ENCODE measurements at regions not wholly inside any gene's neighbourhood (a gene's known extent, or its start where the extent isn't known, plus 50 kb on each side); places are given as distances from the start of the nearest gene placed in this dataset.

GRCh38 chrX:25941559-25942250 is 196.4 kb upstream of the MAGEB18 start:
- Histone ChIP-seq H3K36me3 (ENCODE audit: insufficient read depth, low read length) (no peaks in the 10 kb centered on the region), H3K9me3 (ENCODE audit: low read depth, low read length) (no peaks in the 10 kb centered on the region), H3K27ac (no peak overlapping the region), H3K9ac (ENCODE audit: insufficient read length) (no peak overlapping the region), H3K4me3 (no peak overlapping the region)
- DNase-seq (ENCODE audit: low read depth, low spot score) = no peak
- TF ChIP-seq FOXP2 (optimal IDR thresholded peaks at IDR 0.05; ENCODE audit: control extremely low read depth, extremely low read length, insufficient read depth) (no peak), EZH2 (IDR thresholded peaks at IDR 0.05) (no peak), POLR2AphosphoS5 (IDR thresholded peaks at IDR 0.05; ENCODE audit: borderline replicate concordance, low read depth, low read length) (no peak)

- Histone ChIP-seq H3K27ac (no peak overlapping the region), H3K9ac (ENCODE audit: insufficient read length) (no peak overlapping the region), H3K4me3 (peak overlapping the region; percentile 48), H3K9me3 (ENCODE audit: low read depth, low read length) (no peaks in the 10 kb centered on the region), H3K36me3 (ENCODE audit: insufficient read depth, low read length) (no peaks in the 10 kb centered on the region)
- DNase-seq (ENCODE audit: low read depth, low spot score) = peak; percentile 1
- TF ChIP-seq EZH2 (IDR thresholded peaks at IDR 0.05) = no peak
- no peak for TF ChIP-seq POLR2AphosphoS5 (IDR thresholded peaks at IDR 0.05; ENCODE audit: borderline replicate concordance, low read depth, low read length)
- TF ChIP-seq FOXP2 (optimal IDR thresholded peaks at IDR 0.05; ENCODE audit: control extremely low read depth, extremely low read length, insufficient read depth) = no peak
These were observed 169.2 kb upstream of the MAGEB18 start for GRCh38 chrX:25968920-25969319.

- DNase-seq (ENCODE audit: low read depth, low spot score) = no peak
- TF ChIP-seq EZH2 (IDR thresholded peaks at IDR 0.05) (no peak), POLR2AphosphoS5 (IDR thresholded peaks at IDR 0.05; ENCODE audit: borderline replicate concordance, low read depth, low read length) (no peak), FOXP2 (optimal IDR thresholded peaks at IDR 0.05; ENCODE audit: control extremely low read depth, extremely low read length, insufficient read depth) (no peak)
- H3K9me3 ChIP-seq (ENCODE audit: low read depth, low read length) = no peaks in the 10 kb centered on the region
- H3K27ac ChIP-seq = no peak overlapping the region
- no peak overlapping the region for H3K9ac ChIP-seq (ENCODE audit: insufficient read length)
- no peak overlapping the region for H3K4me3 ChIP-seq
- H3K36me3 ChIP-seq (ENCODE audit: insufficient read depth, low read length) = no peaks in the 10 kb centered on the region
These were observed 161.3 kb upstream of the MAGEB18 start for GRCh38 chrX:25976683-25977310.

- Histone ChIP-seq H3K27ac (no peak overlapping the region), H3K4me3 (no peak overlapping the region), H3K9me3 (ENCODE audit: low read depth, low read length) (no peaks in the 10 kb centered on the region), H3K36me3 (ENCODE audit: insufficient read depth, low read length) (no peaks in the 10 kb centered on the region), H3K9ac (ENCODE audit: insufficient read length) (no peak overlapping the region)
- no peak for DNase-seq (ENCODE audit: low read depth, low spot score)
- TF ChIP-seq POLR2AphosphoS5 (IDR thresholded peaks at IDR 0.05; ENCODE audit: borderline replicate concordance, low read depth, low read length) (no peak), FOXP2 (optimal IDR thresholded peaks at IDR 0.05; ENCODE audit: control extremely low read depth, extremely low read length, insufficient read depth) (no peak), EZH2 (IDR thresholded peaks at IDR 0.05) (no peak)
These were observed 139.5 kb upstream of the MAGEB18 start for GRCh38 chrX:25998687-25999086.

GRCh38 chrX:26007462-26007861 is 130.7 kb upstream of the MAGEB18 start:
- TF ChIP-seq FOXP2 (optimal IDR thresholded peaks at IDR 0.05; ENCODE audit: control extremely low read depth, extremely low read length, insufficient read depth) (no peak), POLR2AphosphoS5 (IDR thresholded peaks at IDR 0.05; ENCODE audit: borderline replicate concordance, low read depth, low read length) (no peak), EZH2 (IDR thresholded peaks at IDR 0.05) (no peak)
- Histone ChIP-seq H3K4me3 (no peak overlapping the region), H3K36me3 (ENCODE audit: insufficient read depth, low read length) (no peaks in the 10 kb centered on the region), H3K9me3 (ENCODE audit: low read depth, low read length) (no peaks in the 10 kb centered on the region), H3K9ac (ENCODE audit: insufficient read length) (no peak overlapping the region), H3K27ac (no peak overlapping the region)
- no peak for DNase-seq (ENCODE audit: low read depth, low spot score)

- Histone ChIP-seq H3K27ac (no peak overlapping the region), H3K9me3 (ENCODE audit: low read depth, low read length) (no peaks in the 10 kb centered on the region), H3K4me3 (no peak overlapping the region), H3K9ac (ENCODE audit: insufficient read length) (no peak overlapping the region), H3K36me3 (ENCODE audit: insufficient read depth, low read length) (no peaks in the 10 kb centered on the region)
- no peak for TF ChIP-seq POLR2AphosphoS5 (IDR thresholded peaks at IDR 0.05; ENCODE audit: borderline replicate concordance, low read depth, low read length)
- no peak for TF ChIP-seq FOXP2 (optimal IDR thresholded peaks at IDR 0.05; ENCODE audit: control extremely low read depth, extremely low read length, insufficient read depth)
- no peak for TF ChIP-seq EZH2 (IDR thresholded peaks at IDR 0.05)
- DNase-seq (ENCODE audit: low read depth, low spot score) = no peak
These were observed 130.1 kb upstream of the MAGEB18 start for GRCh38 chrX:26008042-26008441.

- DNase-seq (ENCODE audit: low read depth, low spot score) = no peak
- H3K4me3 ChIP-seq = no peak overlapping the region
- no peak for TF ChIP-seq POLR2AphosphoS5 (IDR thresholded peaks at IDR 0.05; ENCODE audit: borderline replicate concordance, low read depth, low read length)
- no peak for TF ChIP-seq FOXP2 (optimal IDR thresholded peaks at IDR 0.05; ENCODE audit: control extremely low read depth, extremely low read length, insufficient read depth)
- TF ChIP-seq EZH2 (IDR thresholded peaks at IDR 0.05) = no peak
- H3K36me3 ChIP-seq (ENCODE audit: insufficient read depth, low read length) = no peaks in the 10 kb centered on the region
- H3K9ac ChIP-seq (ENCODE audit: insufficient read length) = no peak overlapping the region
- no peak overlapping the region for H3K27ac ChIP-seq
- no peaks in the 10 kb centered on the region for H3K9me3 ChIP-seq (ENCODE audit: low read depth, low read length)
These were observed 129.5 kb upstream of the MAGEB18 start for GRCh38 chrX:26008691-26009090.

- no peaks in the 10 kb centered on the region for H3K36me3 ChIP-seq (ENCODE audit: insufficient read depth, low read length)
- no peak for DNase-seq (ENCODE audit: low read depth, low spot score)
- no peaks in the 10 kb centered on the region for H3K9me3 ChIP-seq (ENCODE audit: low read depth, low read length)
- TF ChIP-seq EZH2 (IDR thresholded peaks at IDR 0.05) = no peak
- no peak for TF ChIP-seq FOXP2 (optimal IDR thresholded peaks at IDR 0.05; ENCODE audit: control extremely low read depth, extremely low read length, insufficient read depth)
- TF ChIP-seq POLR2AphosphoS5 (IDR thresholded peaks at IDR 0.05; ENCODE audit: borderline replicate concordance, low read depth, low read length) = no peak
- H3K27ac ChIP-seq = no peak overlapping the region
- H3K4me3 ChIP-seq = no peak overlapping the region
- H3K9ac ChIP-seq (ENCODE audit: insufficient read length) = no peak overlapping the region
These were observed 118.8 kb upstream of the MAGEB18 start for GRCh38 chrX:26019386-26019785.
